Ovary (tissue), 3 donors: ENCODE measurements at regions not wholly inside any gene's neighbourhood (a gene's known extent, or its start where the extent isn't known, plus 50 kb on each side); places are given as distances from the start of the nearest gene placed in this dataset.

ENCODE experiments used
- CTCF ChIP-seq, 3 donors: fragments of 450-650 bp in 2 of 3; fragments of 200-600 bp in 1 of 3; IDR thresholded peaks; one replicate each; pipeline versions ENCODE4 v1.5.1 to v1.8.0; 2016 to 2022; ENCODE audit warnings: antibody characterized with exemption in 3 of 3, mild to moderate bottlenecking in 1 of 3
- EP300 ChIP-seq: sonication (generic); formaldehyde crosslinking; IDR thresholded peaks from one replicate; pipeline ENCODE4 v1.6.1; 2017; ENCODE audit warnings: antibody characterized with exemption
- POLR2A ChIP-seq: fragments of 450-650 bp; IDR thresholded peaks from one replicate; pipeline ENCODE4 v1.6.1; 2017; ENCODE audit warnings: antibody characterized with exemption, mild to moderate bottlenecking, moderate library complexity
- donor health status: DM: no; HTN: no; CAD: no.

- TF ChIP-seq CTCF (IDR thresholded peaks at IDR 0.05) (no peak), POLR2A (no peak), EP300 (no peak)
Observed at GRCh38 chr9:86747711-86748110, 199.6 kb downstream of the GAS1 start.
